ENCODE measurements at regions not wholly inside any gene's neighbourhood (a gene's known extent, or its start where the extent isn't known, plus 50 kb on each side); places are given as distances from the start of the nearest gene placed in this dataset.

- TF ChIP-seq KDM4B (CRISPR knock-in tag; IDR thresholded peaks at IDR 0.05) (no peak), CHD4 (IDR thresholded peaks at IDR 0.05; ENCODE audit: borderline replicate concordance, low read length) (no peak), EZH2 (conservative IDR thresholded peaks at IDR 0.05; ENCODE audit: low read depth, low read length) (no peak)
- TF ChIP-seq, protein P1, sequence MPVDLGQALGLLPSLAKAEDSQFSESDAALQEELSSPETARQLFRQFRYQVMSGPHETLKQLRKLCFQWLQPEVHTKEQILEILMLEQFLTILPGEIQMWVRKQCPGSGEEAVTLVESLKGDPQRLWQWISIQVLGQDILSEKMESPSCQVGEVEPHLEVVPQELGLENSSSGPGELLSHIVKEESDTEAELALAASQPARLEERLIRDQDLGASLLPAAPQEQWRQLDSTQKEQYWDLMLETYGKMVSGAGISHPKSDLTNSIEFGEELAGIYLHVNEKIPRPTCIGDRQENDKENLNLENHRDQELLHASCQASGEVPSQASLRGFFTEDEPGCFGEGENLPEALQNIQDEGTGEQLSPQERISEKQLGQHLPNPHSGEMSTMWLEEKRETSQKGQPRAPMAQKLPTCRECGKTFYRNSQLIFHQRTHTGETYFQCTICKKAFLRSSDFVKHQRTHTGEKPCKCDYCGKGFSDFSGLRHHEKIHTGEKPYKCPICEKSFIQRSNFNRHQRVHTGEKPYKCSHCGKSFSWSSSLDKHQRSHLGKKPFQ (CRISPR knock-in tag; IDR thresholded peaks at IDR 0.05; ENCODE audit: insufficient replicate concordance): no peak
Measured at GRCh38 chr5:153039501-153039900, 451.0 kb upstream of the GRIA1 start.
